ENCODE measurements at regions not wholly inside any gene's neighbourhood (a gene's known extent, or its start where the extent isn't known, plus 50 kb on each side); places are given as distances from the start of the nearest gene placed in this dataset.

DNA sequence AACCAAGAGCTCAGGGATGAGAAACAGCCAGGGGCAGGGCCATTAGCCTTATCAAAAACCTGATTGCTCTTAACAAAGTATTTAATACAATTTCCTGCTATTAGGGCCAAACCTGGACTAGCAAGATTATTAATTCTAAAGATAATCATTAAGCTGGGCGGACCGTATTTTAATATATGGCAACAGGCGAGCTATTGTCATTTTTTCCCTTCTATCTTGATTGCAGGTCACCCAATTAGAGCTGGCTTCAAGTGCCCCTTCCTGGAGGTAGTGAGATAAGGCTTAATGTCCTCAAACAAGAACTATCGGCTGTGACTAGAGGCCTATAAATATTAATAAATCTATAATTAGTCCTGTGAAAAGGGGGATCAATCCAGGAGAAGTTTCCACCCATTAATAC is 66.0 kb upstream of the BLCAP start:
- no peak for TF ChIP-seq EZH2 (IDR thresholded peaks at IDR 0.05; ENCODE audit: borderline replicate concordance, low read depth, low read length, severe bottlenecking)
- Histone ChIP-seq H3K79me2 (ENCODE audit: insufficient read depth, low read length) (no peaks in the 10 kb centered on the region), H3K27me3 (ENCODE audit: insufficient read depth, low read length, poor library complexity) (peaks cover 20% of the 10 kb centered on the region), H3K4me3 (ENCODE audit: low read depth in 1 of 2, low read length in 2 of 2) (no peak overlapping the region), H2AFZ (ENCODE audit: low read depth, low read length) (no peak overlapping the region), H3K27ac (ENCODE audit: low read length) (no peak overlapping the region), H3K9me3 (ENCODE audit: insufficient read depth, low read length, severe bottlenecking) (no peaks in the 10 kb centered on the region), H3K36me3 (ENCODE audit: insufficient read depth, low read length) (no peaks in the 10 kb centered on the region), H3K9ac (ENCODE audit: low read depth, low read length) (no peak overlapping the region), H4K20me1 (ENCODE audit: insufficient read depth, low read length) (no peaks in the 10 kb centered on the region), H3K4me1 (ENCODE audit: insufficient read depth, low read length) (no peaks in the 10 kb centered on the region), H3K4me2 (ENCODE audit: insufficient read depth, low read length) (no peak overlapping the region)
- no peak for DNase-seq
- ATAC-seq (ENCODE audit: insufficient read depth, low read depth) = no peak

DNA sequence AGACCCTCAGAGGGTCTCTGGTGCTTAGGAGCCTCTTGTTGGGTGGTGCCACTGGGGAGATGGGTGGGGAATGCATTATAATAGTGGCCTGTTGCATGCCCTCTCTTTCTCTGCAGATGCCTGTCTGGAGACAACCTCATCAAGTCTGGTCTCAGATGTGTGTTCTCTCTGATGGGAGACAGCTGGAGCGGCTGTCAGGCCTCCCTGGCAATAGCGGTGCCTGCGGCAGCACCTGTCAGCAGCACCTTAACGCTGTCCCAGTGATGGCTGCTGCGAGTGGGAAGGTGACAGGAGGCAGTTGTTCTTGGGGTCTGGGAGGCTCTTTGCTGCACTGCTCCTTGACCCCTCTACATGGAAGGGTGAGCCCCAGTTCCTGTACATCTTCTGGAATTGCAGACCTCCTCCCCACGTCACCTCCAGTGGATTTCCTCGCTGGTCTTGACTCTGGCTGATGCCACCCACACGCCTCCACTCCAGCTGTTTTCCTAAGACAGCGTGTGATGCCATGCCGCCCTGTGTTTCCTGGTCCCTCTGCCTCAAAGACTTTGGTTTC is 63.3 kb upstream of the BLCAP start:
- no peak overlapping the region for H3K4me3 ChIP-seq (ENCODE audit: low read depth in 1 of 2, low read length in 2 of 2)
- no peaks in the 10 kb centered on the region for H4K20me1 ChIP-seq (ENCODE audit: insufficient read depth, low read length)
- no peak overlapping the region for H2AFZ ChIP-seq (ENCODE audit: low read depth, low read length)
- H3K36me3 ChIP-seq (ENCODE audit: insufficient read depth, low read length) = no peaks in the 10 kb centered on the region
- TF ChIP-seq, protein P1, sequence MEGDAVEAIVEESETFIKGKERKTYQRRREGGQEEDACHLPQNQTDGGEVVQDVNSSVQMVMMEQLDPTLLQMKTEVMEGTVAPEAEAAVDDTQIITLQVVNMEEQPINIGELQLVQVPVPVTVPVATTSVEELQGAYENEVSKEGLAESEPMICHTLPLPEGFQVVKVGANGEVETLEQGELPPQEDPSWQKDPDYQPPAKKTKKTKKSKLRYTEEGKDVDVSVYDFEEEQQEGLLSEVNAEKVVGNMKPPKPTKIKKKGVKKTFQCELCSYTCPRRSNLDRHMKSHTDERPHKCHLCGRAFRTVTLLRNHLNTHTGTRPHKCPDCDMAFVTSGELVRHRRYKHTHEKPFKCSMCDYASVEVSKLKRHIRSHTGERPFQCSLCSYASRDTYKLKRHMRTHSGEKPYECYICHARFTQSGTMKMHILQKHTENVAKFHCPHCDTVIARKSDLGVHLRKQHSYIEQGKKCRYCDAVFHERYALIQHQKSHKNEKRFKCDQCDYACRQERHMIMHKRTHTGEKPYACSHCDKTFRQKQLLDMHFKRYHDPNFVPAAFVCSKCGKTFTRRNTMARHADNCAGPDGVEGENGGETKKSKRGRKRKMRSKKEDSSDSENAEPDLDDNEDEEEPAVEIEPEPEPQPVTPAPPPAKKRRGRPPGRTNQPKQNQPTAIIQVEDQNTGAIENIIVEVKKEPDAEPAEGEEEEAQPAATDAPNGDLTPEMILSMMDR (IDR thresholded peaks at IDR 0.05; ENCODE audit: borderline replicate concordance, extremely low read depth, low read length, poor library complexity, severe bottlenecking) = no peak
- no peak for TF ChIP-seq EZH2 (IDR thresholded peaks at IDR 0.05; ENCODE audit: borderline replicate concordance, low read depth, low read length, severe bottlenecking)
- no peak overlapping the region for H3K27ac ChIP-seq (ENCODE audit: low read length)
- H3K9me3 ChIP-seq (ENCODE audit: insufficient read depth, low read length, severe bottlenecking) = no peaks in the 10 kb centered on the region
- H3K4me1 ChIP-seq (ENCODE audit: insufficient read depth, low read length) = no peaks in the 10 kb centered on the region
- peaks cover 28% of the 10 kb centered on the region for H3K27me3 ChIP-seq (ENCODE audit: insufficient read depth, low read length, poor library complexity)
- no peak overlapping the region for H3K9ac ChIP-seq (ENCODE audit: low read depth, low read length)
- ATAC-seq (ENCODE audit: insufficient read depth, low read depth) = no peak
- no peaks in the 10 kb centered on the region for H3K79me2 ChIP-seq (ENCODE audit: insufficient read depth, low read length)
- no peak for DNase-seq
- no peak overlapping the region for H3K4me2 ChIP-seq (ENCODE audit: insufficient read depth, low read length)

DNA sequence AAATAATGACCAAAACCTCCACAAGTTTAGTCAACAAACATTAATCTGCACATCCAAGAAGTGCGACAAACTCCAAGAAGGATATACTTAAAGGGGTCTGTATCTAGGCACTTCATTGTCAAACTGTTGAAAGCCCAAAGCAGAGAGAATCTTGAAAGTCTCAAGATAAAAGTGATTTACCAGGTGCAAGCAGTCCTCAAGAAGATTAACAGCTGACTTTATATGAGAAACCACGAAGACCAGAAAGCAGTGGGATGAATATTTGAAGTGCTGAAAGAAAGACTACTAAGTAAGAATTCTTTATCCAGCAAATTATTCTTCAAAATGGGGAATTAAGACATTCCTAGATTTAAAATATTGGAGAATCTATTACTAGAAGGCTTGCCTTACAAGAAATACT is 58.4 kb upstream of the BLCAP start:
- no peak for ATAC-seq (ENCODE audit: insufficient read depth, low read depth)

DNA sequence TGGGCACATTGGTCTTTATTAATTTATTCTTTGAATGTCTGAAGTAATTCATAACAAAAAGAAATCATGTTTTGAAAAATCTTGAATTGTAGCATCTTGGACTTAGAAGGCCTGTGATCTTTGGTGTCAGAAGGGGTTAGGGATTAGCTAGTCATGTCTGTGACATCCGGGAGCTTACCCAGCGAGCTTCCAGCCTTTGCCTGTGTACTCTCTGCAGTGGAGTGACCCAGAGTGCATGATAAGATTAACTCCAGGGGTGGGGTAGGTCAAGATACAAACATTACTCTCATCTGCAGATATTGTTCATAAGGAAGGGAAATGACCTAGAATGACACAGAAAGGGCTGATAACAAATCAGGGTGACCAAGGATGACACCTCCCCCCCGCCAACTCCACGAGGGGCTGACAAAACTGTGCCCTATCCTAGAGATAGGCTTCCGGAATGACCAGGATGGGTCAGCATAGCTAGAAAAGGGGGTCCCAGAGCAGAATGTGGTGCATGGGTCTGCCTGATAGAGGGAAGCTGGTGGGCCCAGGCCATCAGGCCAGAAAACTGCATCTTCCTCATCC is 56.6 kb upstream of the BLCAP start:
- Histone ChIP-seq H3K9ac (ENCODE audit: low read depth, low read length) (no peak overlapping the region), H4K20me1 (ENCODE audit: insufficient read depth, low read length) (no peaks in the 10 kb centered on the region), H2AFZ (ENCODE audit: low read depth, low read length) (no peak overlapping the region), H3K9me3 (ENCODE audit: insufficient read depth, low read length, severe bottlenecking) (no peaks in the 10 kb centered on the region), H3K79me2 (ENCODE audit: insufficient read depth, low read length) (no peaks in the 10 kb centered on the region), H3K4me3 (ENCODE audit: low read depth in 1 of 2, low read length in 2 of 2) (no peak overlapping the region), H3K4me1 (ENCODE audit: insufficient read depth, low read length) (no peaks in the 10 kb centered on the region), H3K27me3 (ENCODE audit: insufficient read depth, low read length, poor library complexity) (peaks cover 19% of the 10 kb centered on the region), H3K4me2 (ENCODE audit: insufficient read depth, low read length) (no peak overlapping the region), H3K36me3 (ENCODE audit: insufficient read depth, low read length) (no peaks in the 10 kb centered on the region), H3K27ac (ENCODE audit: low read length) (no peak overlapping the region)
- ATAC-seq (ENCODE audit: insufficient read depth, low read depth) = no peak
- no peak for DNase-seq
- TF ChIP-seq, protein P1 (IDR thresholded peaks at IDR 0.05; ENCODE audit: borderline replicate concordance, extremely low read depth, low read length, poor library complexity, severe bottlenecking) = no peak
- no peak for TF ChIP-seq EZH2 (IDR thresholded peaks at IDR 0.05; ENCODE audit: borderline replicate concordance, low read depth, low read length, severe bottlenecking)

More for the DNA sequence above, 58.4 kb upstream of the BLCAP start:
- no peaks in the 10 kb centered on the region for H3K9me3 ChIP-seq (ENCODE audit: insufficient read depth, low read length, severe bottlenecking)
- no peak overlapping the region for H3K4me3 ChIP-seq (ENCODE audit: low read depth in 1 of 2, low read length in 2 of 2)
- H3K36me3 ChIP-seq (ENCODE audit: insufficient read depth, low read length) = no peaks in the 10 kb centered on the region
- H3K4me2 ChIP-seq (ENCODE audit: insufficient read depth, low read length) = no peak overlapping the region
- TF ChIP-seq, protein P1 (IDR thresholded peaks at IDR 0.05; ENCODE audit: borderline replicate concordance, extremely low read depth, low read length, poor library complexity, severe bottlenecking) = no peak
- TF ChIP-seq EZH2 (IDR thresholded peaks at IDR 0.05; ENCODE audit: borderline replicate concordance, low read depth, low read length, severe bottlenecking) = no peak
- DNase-seq = no peak
- H4K20me1 ChIP-seq (ENCODE audit: insufficient read depth, low read length) = no peaks in the 10 kb centered on the region
- H3K9ac ChIP-seq (ENCODE audit: low read depth, low read length) = no peak overlapping the region
- H3K4me1 ChIP-seq (ENCODE audit: insufficient read depth, low read length) = no peaks in the 10 kb centered on the region
- no peaks in the 10 kb centered on the region for H3K79me2 ChIP-seq (ENCODE audit: insufficient read depth, low read length)
- no peak overlapping the region for H3K27ac ChIP-seq (ENCODE audit: low read length)
- no peak overlapping the region for H2AFZ ChIP-seq (ENCODE audit: low read depth, low read length)
- peaks cover 21% of the 10 kb centered on the region for H3K27me3 ChIP-seq (ENCODE audit: insufficient read depth, low read length, poor library complexity)

Data from DND-41 (cell line).